Hepatocyte (in vitro differentiated cells): ENCODE measurements at regions not wholly inside any gene's neighbourhood (a gene's known extent, or its start where the extent isn't known, plus 50 kb on each side); places are given as distances from the start of the nearest gene placed in this dataset.
"Not testable (repeated sequence)": the region's sequence is repeated elsewhere in the genome, so short reads cannot be mapped to it uniquely, and the experiment has no call there.

Source experiments
- DNase-seq: peaks from one replicate; pipeline ENCODE4 v3.0.0-alpha.2; 2016; ENCODE audit warnings: low spot score
- H2AFZ ChIP-seq: fragments of 200-600 bp; sonication (generic); 2 replicates; pipeline ENCODE4 v1.6.0; 2016; ENCODE audit warnings: antibody characterized with exemption, mild to moderate bottlenecking
- H3K27ac ChIP-seq: fragments of 200-600 bp; sonication (generic); 2 replicates; pipeline ENCODE4 v1.5.1; 2016; ENCODE audit warnings: mild to moderate bottlenecking
- H3K27me3 ChIP-seq: fragments of 200-600 bp; sonication (generic); 2 replicates; pipeline ENCODE4 v1.6.1; 2016
- H3K36me3 ChIP-seq: fragments of 200-600 bp; sonication (generic); replicated peaks from 2 replicates; pipeline ENCODE4 v1.5.1; 2016; ENCODE audit warnings: low read depth; ENCODE audit not compliant: insufficient read depth
- H3K4me1 ChIP-seq: fragments of 200-600 bp; sonication (generic); 2 replicates; pipeline ENCODE4 v1.5.1; 2016; ENCODE audit warnings: mild to moderate bottlenecking, moderate library complexity; ENCODE audit not compliant: insufficient read depth
- H3K4me2 ChIP-seq: fragments of 200-600 bp; sonication (generic); 2 replicates; pipeline ENCODE4 v1.6.0; 2016
- H3K4me3 ChIP-seq: fragments of 200-600 bp; sonication (generic); 2 replicates; pipeline ENCODE4 v1.5.1; 2016; ENCODE audit warnings: mild to moderate bottlenecking
- H3K79me2 ChIP-seq: fragments of 200-600 bp; sonication (generic); 2 replicates; pipeline ENCODE4 v1.6.0; 2017; ENCODE audit warnings: mild to moderate bottlenecking
- H3K9me2 ChIP-seq: fragments of 200-600 bp; sonication (generic); replicated peaks from 2 replicates; pipeline ENCODE4 v1.6.0; 2017; ENCODE audit warnings: mild to moderate bottlenecking; ENCODE audit not compliant: insufficient read depth
- H3K9me3 ChIP-seq: fragments of 200-600 bp; sonication (generic); 2 replicates; pipeline ENCODE4 v1.5.1; 2016; ENCODE audit warnings: low read depth, mild to moderate bottlenecking
- H4K20me1 ChIP-seq: fragments of 200-600 bp; sonication (generic); 2 replicates; pipeline ENCODE4 v1.6.0; 2016; ENCODE audit warnings: mild to moderate bottlenecking; ENCODE audit not compliant: insufficient read depth, poor library complexity, severe bottlenecking
- EZH2 ChIP-seq: fragments of 200-600 bp; sonication (generic); IDR thresholded peaks from 2 replicates; pipeline ENCODE4 v1.6.1; 2016; ENCODE audit warnings: antibody characterized with exemption, mild to moderate bottlenecking, borderline replicate concordance
- EZH2phosphoT487 ChIP-seq: fragments of 200-600 bp; sonication (generic); IDR thresholded peaks from one replicate; pipeline ENCODE4 v1.6.1; 2018; ENCODE audit warnings: antibody characterized with exemption, mild to moderate bottlenecking, low read depth, moderate library complexity; ENCODE audit not compliant: unreplicated experiment, severe bottlenecking
- WGBS: methylation state at CpG from one replicate; pipeline ENCODE4 v1.1.6; 2016; ENCODE audit warnings: low lambda C conversion rate; ENCODE audit errors: missing lambda C conversion rate; 5-methylcytosine and 5-hydroxymethylcytosine counted together
- TF ChIP-seq, protein P1 (sequence below): fragments of 200-600 bp; sonication (generic); IDR thresholded peaks from 2 replicates; pipeline ENCODE4 v1.5.1; 2016; ENCODE audit warnings: antibody characterized with exemption, mild to moderate bottlenecking; ENCODE audit not compliant: poor library complexity

DNA sequence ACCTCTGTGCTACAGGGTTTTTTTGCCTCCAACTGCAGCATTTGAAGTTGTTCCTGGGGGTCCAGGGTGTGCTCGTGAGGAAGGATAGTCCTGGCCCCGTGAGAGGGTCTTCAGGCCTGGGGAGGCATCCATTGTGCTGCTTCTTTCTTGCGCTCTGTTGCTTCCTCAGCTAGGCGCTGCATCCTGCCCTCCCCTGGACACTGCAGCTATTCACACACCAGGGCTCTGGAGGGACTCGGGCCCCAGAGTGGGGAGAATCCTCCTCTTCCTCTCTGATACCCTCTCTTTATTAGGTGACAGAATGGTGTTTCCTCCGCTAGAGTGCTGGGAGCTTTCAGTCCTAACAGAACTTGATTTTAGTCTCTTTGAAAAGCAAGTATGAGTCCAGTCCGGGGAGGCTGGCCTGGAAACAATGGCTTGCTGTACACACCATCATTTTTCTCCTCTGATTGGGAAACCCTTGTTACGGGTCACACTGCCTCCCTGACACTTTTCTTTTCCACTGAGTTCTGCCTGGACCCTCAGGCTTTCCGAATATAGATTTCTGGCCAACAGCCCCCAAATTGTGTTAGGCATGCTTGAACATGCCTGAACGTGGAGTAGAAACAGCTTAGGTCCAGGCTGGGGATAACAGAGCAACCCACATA, 81.4 kb upstream of the ELAC2 start:
- no peak for DNase-seq
- 82% methylated on average over 10 of the region's 10 CpGs for WGBS
- Histone ChIP-seq H4K20me1 (no peaks in the 10 kb centered on the region), H3K4me1 (no peaks in the 10 kb centered on the region), H3K9me2 (no peaks in the 10 kb centered on the region), H3K79me2 (no peaks in the 10 kb centered on the region), H3K4me3 (no peak overlapping the region), H3K36me3 (no peaks in the 10 kb centered on the region), H3K9me3 (no peaks in the 10 kb centered on the region), H3K4me2 (no peak overlapping the region), H3K27me3 (no peaks in the 10 kb centered on the region), H2AFZ (no peak overlapping the region), H3K27ac (no peak overlapping the region)
- TF ChIP-seq EZH2 (no peak), EZH2phosphoT487 (no peak)
- TF ChIP-seq, protein P1, sequence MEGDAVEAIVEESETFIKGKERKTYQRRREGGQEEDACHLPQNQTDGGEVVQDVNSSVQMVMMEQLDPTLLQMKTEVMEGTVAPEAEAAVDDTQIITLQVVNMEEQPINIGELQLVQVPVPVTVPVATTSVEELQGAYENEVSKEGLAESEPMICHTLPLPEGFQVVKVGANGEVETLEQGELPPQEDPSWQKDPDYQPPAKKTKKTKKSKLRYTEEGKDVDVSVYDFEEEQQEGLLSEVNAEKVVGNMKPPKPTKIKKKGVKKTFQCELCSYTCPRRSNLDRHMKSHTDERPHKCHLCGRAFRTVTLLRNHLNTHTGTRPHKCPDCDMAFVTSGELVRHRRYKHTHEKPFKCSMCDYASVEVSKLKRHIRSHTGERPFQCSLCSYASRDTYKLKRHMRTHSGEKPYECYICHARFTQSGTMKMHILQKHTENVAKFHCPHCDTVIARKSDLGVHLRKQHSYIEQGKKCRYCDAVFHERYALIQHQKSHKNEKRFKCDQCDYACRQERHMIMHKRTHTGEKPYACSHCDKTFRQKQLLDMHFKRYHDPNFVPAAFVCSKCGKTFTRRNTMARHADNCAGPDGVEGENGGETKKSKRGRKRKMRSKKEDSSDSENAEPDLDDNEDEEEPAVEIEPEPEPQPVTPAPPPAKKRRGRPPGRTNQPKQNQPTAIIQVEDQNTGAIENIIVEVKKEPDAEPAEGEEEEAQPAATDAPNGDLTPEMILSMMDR = no peak

DNA sequence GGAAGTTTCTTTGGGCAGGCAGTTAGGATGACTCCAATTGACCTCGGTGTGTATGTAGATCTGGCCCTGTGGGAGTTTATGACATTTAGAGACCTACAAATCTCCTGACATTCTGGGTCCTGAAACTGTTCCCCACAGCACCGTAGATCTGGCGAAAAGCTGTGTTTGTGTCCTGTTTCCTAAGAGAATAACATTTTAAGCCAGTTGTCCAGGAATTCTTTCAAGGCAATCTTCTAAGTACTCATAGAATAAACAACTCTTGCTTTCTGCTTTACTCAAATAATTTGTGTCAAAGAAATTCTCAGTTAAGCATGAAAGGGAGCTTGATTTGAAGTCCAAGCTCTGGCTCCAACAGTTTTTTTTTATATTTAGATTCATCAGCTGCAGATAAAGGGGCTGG, 78.5 kb upstream of the ELAC2 start:
- TF ChIP-seq EZH2 (no peak), EZH2phosphoT487 (no peak)
- TF ChIP-seq, protein P1 = no peak
- Histone ChIP-seq H3K4me3 (no peak overlapping the region), H3K4me2 (no peak overlapping the region), H3K36me3 (no peaks in the 10 kb centered on the region), H3K79me2 (no peaks in the 10 kb centered on the region), H2AFZ (no peak overlapping the region), H3K27me3 (no peaks in the 10 kb centered on the region), H4K20me1 (no peaks in the 10 kb centered on the region), H3K27ac (no peak overlapping the region), H3K9me3 (no peaks in the 10 kb centered on the region), H3K4me1 (no peaks in the 10 kb centered on the region), H3K9me2 (no peaks in the 10 kb centered on the region)
- no peak for DNase-seq
- WGBS = 54% methylated on average over 3 of the region's 3 CpGs

DNA sequence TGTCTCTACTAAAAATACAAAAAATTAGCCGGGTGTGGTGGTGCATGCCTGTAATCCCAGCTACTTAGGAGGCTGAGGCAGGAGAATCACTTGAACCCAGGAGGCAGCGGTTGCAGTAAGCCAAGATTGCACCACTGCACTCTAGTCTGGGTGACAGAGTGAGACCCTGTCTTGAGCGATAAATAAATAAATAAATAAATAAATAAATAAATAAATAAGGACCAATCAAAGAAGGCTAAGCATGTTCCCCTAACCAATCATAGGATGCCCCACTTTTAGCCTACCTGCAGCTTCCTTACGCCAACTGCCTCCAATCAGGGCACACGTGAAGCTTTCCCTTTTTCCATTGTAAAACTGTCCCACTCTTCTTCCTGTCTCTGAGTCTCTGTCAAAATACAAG, 74.2 kb upstream of the ELAC2 start:
- WGBS = 88% methylated on average over 5 of the region's 5 CpGs
- H4K20me1 ChIP-seq, H3K4me1 ChIP-seq, H3K9me3 ChIP-seq, H3K27me3 ChIP-seq, H3K4me2 ChIP-seq, H3K27ac ChIP-seq, H3K79me2 ChIP-seq, H3K4me3 ChIP-seq, H3K36me3 ChIP-seq, DNase-seq, H3K9me2 ChIP-seq, H2AFZ ChIP-seq: not testable (repeated sequence)

DNA sequence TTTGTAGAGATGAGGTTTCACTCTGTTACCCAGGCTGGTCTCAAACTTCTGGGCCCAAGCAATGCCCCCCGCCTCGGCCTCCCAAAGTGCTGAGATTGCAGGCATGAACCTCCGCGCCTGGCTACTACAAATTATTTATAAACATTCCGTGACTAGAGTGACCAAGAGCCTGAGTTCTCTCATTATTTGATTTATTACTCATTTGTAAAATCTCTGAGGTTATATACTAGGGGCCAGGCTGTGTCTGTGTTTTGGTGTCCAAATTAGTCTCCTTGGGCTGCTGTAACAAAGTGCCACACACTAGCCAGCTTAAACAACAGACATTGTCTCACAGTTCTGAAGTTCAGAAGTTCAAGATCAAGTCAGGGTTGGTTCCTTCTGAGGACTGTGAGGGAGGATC, 70.8 kb upstream of the ELAC2 start:
- no peaks in the 10 kb centered on the region for H3K79me2 ChIP-seq
- no peaks in the 10 kb centered on the region for H3K9me2 ChIP-seq
- TF ChIP-seq EZH2phosphoT487 (no peak), EZH2 (no peak)
- TF ChIP-seq, protein P1 = no peak
- no peaks in the 10 kb centered on the region for H3K27me3 ChIP-seq
- H3K4me1 ChIP-seq = peaks cover 3% of the 10 kb centered on the region
- 94% methylated on average over 5 of the region's 5 CpGs for WGBS
- H3K4me2 ChIP-seq = no peak overlapping the region
- H2AFZ ChIP-seq = no peak overlapping the region
- no peaks in the 10 kb centered on the region for H3K36me3 ChIP-seq
- DNase-seq = no peak
- H3K27ac ChIP-seq = no peak overlapping the region
- no peaks in the 10 kb centered on the region for H4K20me1 ChIP-seq
- H3K9me3 ChIP-seq = no peaks in the 10 kb centered on the region
- H3K4me3 ChIP-seq = no peak overlapping the region
